Common myeloid progenitor, CD34-positive (primary cell): ENCODE measurements at regions not wholly inside any gene's neighbourhood (a gene's known extent, or its start where the extent isn't known, plus 50 kb on each side); places are given as distances from the start of the nearest gene placed in this dataset.

ENCODE experiments used
- CTCF ChIA-PET: fragments of 350-600 bp; sonication (Branson Sonifier 250); formaldehyde crosslinking; loops from one replicate; lab custom pipeline; 2021; ENCODE audit warnings: antibody characterized with exemption; lab: Charles Lee
- POLR2A ChIA-PET: fragments of 350-600 bp; sonication (Branson Sonifier 250); formaldehyde crosslinking; loops from one replicate; lab custom pipeline; 2021; ENCODE audit warnings: antibody characterized with exemption; lab: Charles Lee
- DNase-seq, 3 donors: peaks; one replicate each; pipeline versions ENCODE4 v3.0.0 to v3.0.0-alpha.2; 2013
- H3K27ac ChIP-seq, 2 experiments: 1 replicate in 1 of 2; 2 replicates in 1 of 2; pipeline ENCODE4 v1.7.0; 2013; ENCODE audit warnings: inconsistent platforms in 2 of 2, low read length in 2 of 2, mild to moderate bottlenecking in 2 of 2, low read depth in 1 of 2, moderate library complexity in 1 of 2; ENCODE audit not compliant: severe bottlenecking in 2 of 2, insufficient read depth in 1 of 2, poor library complexity in 1 of 2
- H3K27me3 ChIP-seq, 5 experiments: replicated peaks in 2 of 5; 1 replicate in 3 of 5; 2 replicates in 2 of 5; pipeline versions ENCODE4 v1.6.1 to v1.7.0; 2013; ENCODE audit warnings: low read length in 4 of 5, mild to moderate bottlenecking in 2 of 5, moderate library complexity in 2 of 5, inconsistent platforms in 1 of 5; ENCODE audit not compliant: insufficient read depth in 5 of 5, control insufficient read depth in 4 of 5
- H3K36me3 ChIP-seq, 4 experiments: 1 replicate in 2 of 4; 2 replicates in 2 of 4; pipeline versions ENCODE4 v1.6.1 to v1.7.0; 2013; ENCODE audit warnings: low read length in 3 of 4, control low read depth in 1 of 4, mild to moderate bottlenecking in 1 of 4; ENCODE audit not compliant: control insufficient read depth in 4 of 4, insufficient read depth in 4 of 4
- H3K4me1 ChIP-seq, 4 experiments: 1 replicate in 3 of 4; 2 replicates in 1 of 4; pipeline versions ENCODE4 v1.6.1 to v1.7.1; 2013; ENCODE audit warnings: low read length in 3 of 4, mild to moderate bottlenecking in 3 of 4, control low read depth in 1 of 4, inconsistent platforms in 1 of 4, moderate library complexity in 1 of 4; ENCODE audit not compliant: control insufficient read depth in 4 of 4, insufficient read depth in 4 of 4; ENCODE audit errors: control extremely low read depth in 1 of 4
- H3K4me3 ChIP-seq, 7 experiments: 1 replicate in 4 of 7; 2 replicates in 3 of 7; pipeline versions ENCODE4 v1.5.1 to v1.7.0; 2013; ENCODE audit warnings: mild to moderate bottlenecking in 7 of 7, low read length in 6 of 7, moderate library complexity in 6 of 7, inconsistent platforms in 2 of 7, low read depth in 2 of 7, control low read depth in 1 of 7; ENCODE audit not compliant: insufficient read depth in 4 of 7, control insufficient read depth in 1 of 7; ENCODE audit errors: extremely low read depth in 1 of 7
- H3K9me3 ChIP-seq, 5 experiments: 1 replicate in 4 of 5; 2 replicates in 1 of 5; pipeline versions ENCODE4 v1.6.1 to v1.7.1; 2013; ENCODE audit warnings: low read length in 4 of 5, mild to moderate bottlenecking in 2 of 5, inconsistent platforms in 1 of 5, low read depth in 1 of 5, moderate library complexity in 1 of 5; ENCODE audit not compliant: control insufficient read depth in 4 of 5, insufficient read depth in 2 of 5; ENCODE audit errors: control extremely low read depth in 1 of 5
- WGBS: methylation state at CpG from one replicate; pipeline ENCODE4 v1.1.5; 2013; ENCODE audit not compliant: insufficient coverage; 5-methylcytosine and 5-hydroxymethylcytosine counted together

DNA sequence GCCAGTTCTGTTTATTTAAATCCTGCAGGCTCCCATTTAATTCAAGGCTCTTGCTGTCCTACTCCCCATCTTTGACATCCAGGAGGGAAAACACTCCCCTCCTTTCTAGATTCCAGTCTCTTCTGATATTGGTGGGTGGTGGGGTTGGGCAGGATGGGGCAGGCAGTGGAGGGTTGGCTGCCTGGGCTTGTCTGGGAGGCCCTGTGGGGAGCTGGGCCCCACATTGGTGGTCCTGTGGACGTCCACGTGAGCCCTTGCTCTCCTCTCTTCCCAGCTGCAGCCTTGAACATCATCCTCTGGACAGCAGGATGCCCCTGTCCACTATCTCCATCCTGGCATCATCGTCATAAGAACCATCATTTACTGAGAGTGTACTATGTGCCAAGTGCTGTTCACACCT, 108.9 kb upstream of the PCBD1 start:
- Histone ChIP-seq H3K27ac (no peak overlapping the region), H3K4me1 (peaks cover 0 to 2% (median 0%) of the 10 kb centered on the region in 4 experiments), H3K9me3 (no peaks in the 10 kb centered on the region), H3K27me3 (peaks cover 0 to 2% (median 0%) of the 10 kb centered on the region in 5 experiments), H3K36me3 (no peaks in the 10 kb centered on the region), H3K4me3 (no peak overlapping the region)
- 63% methylated on average over 3 of the region's 3 CpGs for WGBS
- ChIA-PET POLR2A (no interaction called here), CTCF (no interaction called here)
- DNase-seq: no peak

DNA sequence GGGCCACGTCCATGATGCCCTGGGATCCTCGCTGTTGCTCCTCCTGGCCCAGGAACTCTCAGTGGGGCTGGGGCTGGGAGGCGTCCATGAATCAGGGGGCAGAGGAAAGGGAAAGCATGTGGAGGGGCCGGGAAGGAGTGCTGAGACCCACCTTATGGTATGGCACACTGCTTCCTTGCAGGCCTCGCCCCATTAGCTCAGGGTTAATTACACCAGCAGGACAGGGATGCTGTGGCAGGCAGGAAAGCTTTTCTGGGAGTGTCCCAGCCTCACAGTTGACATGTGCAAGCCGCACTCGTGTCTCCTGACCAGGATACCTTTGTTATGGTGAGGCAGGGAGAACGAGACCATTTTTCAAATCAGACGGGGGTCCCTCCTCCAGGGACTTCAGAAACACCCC, 109.7 kb upstream of the PCBD1 start:
- ChIA-PET CTCF (no interaction called here), POLR2A (no interaction called here)
- Histone ChIP-seq H3K36me3 (no peaks in the 10 kb centered on the region), H3K27me3 (peaks cover 0 to 2% (median 0%) of the 10 kb centered on the region in 5 experiments), H3K9me3 (no peaks in the 10 kb centered on the region), H3K4me3 (no peak overlapping the region), H3K27ac (no peak overlapping the region), H3K4me1 (peaks cover 0 to 2% (median 0%) of the 10 kb centered on the region in 4 experiments)
- 97% methylated on average over 8 of the region's 9 CpGs for whole genome bisulfite sequencing
- DNase-seq: no peak

DNA sequence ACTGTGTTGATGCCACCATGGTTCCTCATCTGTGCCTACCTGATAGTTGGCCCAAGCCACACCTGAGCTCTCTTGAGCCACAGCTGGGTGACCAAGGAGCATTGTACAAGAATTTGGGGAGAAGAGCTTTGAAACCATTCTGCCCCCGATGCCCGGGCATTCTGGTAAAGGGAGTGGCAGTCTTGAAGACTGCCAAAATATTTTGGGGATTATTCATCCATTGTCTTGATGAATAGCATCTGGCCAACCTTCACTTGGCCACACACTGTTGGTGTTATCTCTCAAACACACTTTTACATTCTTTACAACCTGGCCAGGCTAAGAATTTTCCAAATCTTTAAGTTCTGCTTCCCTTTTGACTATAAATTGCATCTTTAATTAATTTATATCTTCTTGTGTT, 113.1 kb upstream of the PCBD1 start:
- 100% methylated on average over 1 of the region's 2 CpGs for WGBS
- Histone ChIP-seq H3K27ac (no peak overlapping the region), H3K4me1 (peaks cover 0 to 2% (median 0%) of the 10 kb centered on the region in 4 experiments), H3K36me3 (no peaks in the 10 kb centered on the region), H3K9me3 (no peaks in the 10 kb centered on the region), H3K27me3 (peaks cover 0 to 2% (median 0%) of the 10 kb centered on the region in 5 experiments), H3K4me3 (no peak overlapping the region)
- no peak for DNase-seq
- ChIA-PET POLR2A (no interaction called here), CTCF (no interaction called here)

DNA sequence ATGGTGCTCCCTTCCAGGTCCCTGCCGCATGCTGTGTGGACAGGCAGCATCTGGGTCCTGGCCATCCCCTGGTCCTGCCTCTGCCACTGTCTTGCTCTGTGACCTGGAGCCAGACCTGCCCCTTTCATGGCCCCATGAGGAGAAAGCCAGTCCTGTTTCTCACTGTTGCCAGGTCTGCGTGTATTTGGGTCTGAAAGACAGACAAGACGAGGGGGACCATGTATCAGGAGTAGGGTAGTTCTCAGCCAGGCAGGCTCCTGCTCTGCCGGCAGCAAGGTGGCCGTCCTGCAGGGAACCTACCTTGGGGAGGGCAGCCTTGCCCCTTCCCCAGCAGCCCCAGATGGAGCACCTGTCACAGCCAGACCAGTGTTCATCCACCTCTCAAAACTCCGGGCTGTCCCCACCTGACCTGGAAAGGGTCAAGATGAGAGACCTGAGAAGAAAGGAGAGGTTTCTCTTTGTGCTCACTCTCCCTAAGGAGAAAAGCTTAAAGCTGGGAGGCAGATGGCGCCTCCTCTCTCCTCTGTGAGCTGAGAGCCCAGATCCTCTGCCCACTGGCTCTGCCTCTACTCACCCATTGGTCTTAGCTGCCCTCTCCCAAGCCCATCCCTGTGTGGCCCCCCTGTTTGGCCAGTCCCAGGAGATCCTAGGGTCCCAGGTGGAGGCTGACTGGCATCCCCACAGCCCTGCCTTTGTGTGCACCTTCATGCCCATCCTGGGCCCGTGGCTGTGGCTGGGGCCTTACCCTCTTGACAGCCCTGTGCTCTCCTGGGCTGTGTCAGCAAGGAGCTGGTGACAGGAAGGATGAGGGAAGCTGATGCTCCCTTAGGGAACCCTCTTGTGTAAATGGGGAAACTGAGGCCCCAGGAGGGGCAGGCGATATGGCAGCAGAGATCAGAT, 116.1 kb upstream of the PCBD1 start:
- no peaks in the 10 kb centered on the region for H3K4me1 ChIP-seq
- H3K27me3 ChIP-seq: peaks cover 0 to 2% (median 0%) of the 10 kb centered on the region in 5 experiments
- no peak for DNase-seq
- no peak overlapping the region for H3K27ac ChIP-seq
- ChIA-PET CTCF (interaction anchor here (1.2 kb wide), 1 partner anchor 205 kb away, joined by 3 read pairs; no protein-coding TSS in a partner anchor), POLR2A (no interaction called here)
- H3K36me3 ChIP-seq: no peaks in the 10 kb centered on the region
- WGBS: 95% methylated on average over 7 of the region's 9 CpGs
- no peaks in the 10 kb centered on the region for H3K9me3 ChIP-seq
- H3K4me3 ChIP-seq: no peak overlapping the region

DNA sequence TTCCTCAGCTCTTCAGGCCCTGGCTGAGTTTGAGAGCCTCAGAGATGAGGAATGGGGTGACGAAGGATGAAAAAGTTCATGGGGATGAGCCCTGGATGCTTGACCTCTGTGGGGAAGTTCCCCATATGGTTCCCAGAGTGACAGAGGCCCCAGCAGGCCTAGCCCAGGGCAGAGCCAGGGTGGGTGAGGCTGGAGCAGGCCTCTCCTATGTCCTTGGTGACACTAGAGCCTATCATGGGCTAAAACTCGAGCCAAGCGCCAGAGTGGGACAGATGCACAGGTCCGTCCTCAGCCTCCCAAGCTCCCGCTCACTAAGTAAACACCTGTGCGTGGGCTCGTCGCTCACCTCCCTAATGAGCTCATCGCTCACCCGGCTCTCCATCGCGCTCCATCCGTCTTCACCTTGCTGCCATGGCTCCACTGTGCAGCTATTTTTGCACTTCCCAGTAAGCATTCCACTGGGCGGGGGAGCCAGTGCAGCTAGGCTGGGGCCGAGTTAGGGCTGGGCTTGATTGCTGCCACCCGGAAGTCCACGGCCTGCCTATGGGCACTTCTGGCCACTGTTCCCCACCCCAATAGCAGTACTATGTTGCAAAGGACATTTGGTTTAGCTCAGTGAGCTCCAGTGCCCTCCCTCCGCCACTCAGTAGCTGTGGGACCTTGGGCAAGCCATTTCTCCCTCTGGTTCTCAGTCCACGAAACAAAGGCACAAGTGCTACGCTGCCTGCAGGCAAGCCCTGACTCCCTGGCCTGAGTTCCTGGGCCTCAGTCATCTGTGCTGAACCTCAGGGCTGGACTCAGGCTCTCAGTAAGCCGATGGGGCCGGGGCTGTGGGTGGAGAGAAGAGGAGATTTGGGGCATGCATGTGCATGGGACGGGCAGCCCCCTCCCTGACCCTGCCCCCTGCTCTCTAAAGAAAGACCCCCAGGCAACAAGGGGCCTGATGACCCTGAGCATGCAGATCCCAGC, 117.3 kb upstream of the PCBD1 start:
- Histone ChIP-seq H3K27ac (no peak overlapping the region), H3K4me1 (no peaks in the 10 kb centered on the region), H3K27me3 (peaks cover 0 to 2% (median 0%) of the 10 kb centered on the region in 5 experiments), H3K9me3 (no peaks in the 10 kb centered on the region), H3K36me3 (no peaks in the 10 kb centered on the region), H3K4me3 (no peak overlapping the region)
- POLR2A ChIA-PET: no interaction called here
- CTCF ChIA-PET: interaction anchor here (1.2 kb wide), 1 partner anchor 203 kb away, joined by 3 read pairs; no protein-coding TSS in a partner anchor
- DNase-seq: no peak
- WGBS: 92% methylated on average over 18 of the region's 23 CpGs

DNA sequence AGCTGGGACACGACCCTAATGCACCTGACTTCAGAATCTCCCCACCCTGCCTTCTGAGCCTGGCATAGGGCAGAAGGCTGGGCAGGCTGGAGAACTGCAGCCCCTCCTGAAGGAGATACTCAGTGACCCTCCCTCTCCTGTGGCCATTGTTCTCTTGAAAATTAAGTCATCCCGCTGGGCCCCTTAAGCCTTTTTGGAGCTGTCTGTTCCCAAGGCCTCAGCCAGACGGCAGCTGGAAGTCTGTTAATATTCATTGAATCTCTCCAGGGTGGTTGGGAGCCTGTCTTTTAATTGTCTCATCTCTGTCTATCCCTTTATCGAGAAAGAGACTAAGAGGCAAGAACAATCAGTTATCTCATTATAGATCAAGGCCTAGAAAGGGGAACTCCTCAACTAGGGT, 118.1 kb upstream of the PCBD1 start:
- no peaks in the 10 kb centered on the region for H3K4me1 ChIP-seq
- ChIA-PET POLR2A (no interaction called here), CTCF (no interaction called here)
- no peak overlapping the region for H3K4me3 ChIP-seq
- no peak overlapping the region for H3K27ac ChIP-seq
- no peaks in the 10 kb centered on the region for H3K9me3 ChIP-seq
- WGBS: 100% methylated on average over 2 of the region's 4 CpGs
- H3K36me3 ChIP-seq: no peaks in the 10 kb centered on the region
- H3K27me3 ChIP-seq: peaks cover 0 to under 1% (median 0%) of the 10 kb centered on the region in 5 experiments
- DNase-seq: no peak
